WTC11 (cell line): ENCODE measurements at regions not wholly inside any gene's neighbourhood (a gene's known extent, or its start where the extent isn't known, plus 50 kb on each side); places are given as distances from the start of the nearest gene placed in this dataset.

ENCODE experiments used
- ELF4 ChIP-seq: sonication (generic); formaldehyde crosslinking; IDR thresholded peaks from 2 replicates; pipeline ENCODE4 v1.8.1; 2022; ENCODE audit warnings: low read depth, mild to moderate bottlenecking, moderate library complexity, missing genetic modification reagents
- FOXK1 ChIP-seq: sonication (generic); formaldehyde crosslinking; IDR thresholded peaks from 2 replicates; pipeline ENCODE4 v1.8.0; 2022; ENCODE audit warnings: mild to moderate bottlenecking, moderate library complexity, missing genetic modification reagents
- IRF2 ChIP-seq: sonication (generic); formaldehyde crosslinking; IDR thresholded peaks from 2 replicates; pipeline ENCODE4 v1.8.0; 2022; ENCODE audit warnings: low read depth, missing genetic modification reagents, borderline replicate concordance
- KAT7 ChIP-seq: sonication (generic); formaldehyde crosslinking; IDR thresholded peaks from 2 replicates; pipeline ENCODE4 v1.8.1; 2023; ENCODE audit warnings: missing genetic modification reagents, mild to moderate bottlenecking, borderline replicate concordance
- MAX ChIP-seq: sonication (generic); formaldehyde crosslinking; IDR thresholded peaks from 2 replicates; pipeline ENCODE4 v1.8.0; 2022; ENCODE audit warnings: mild to moderate bottlenecking, missing genetic modification reagents
- ZNF138 ChIP-seq: sonication (generic); formaldehyde crosslinking; conservative IDR thresholded peaks from 2 replicates; pipeline ENCODE4 v1.8.1; 2022; ENCODE audit warnings: mild to moderate bottlenecking, moderate library complexity, missing genetic modification reagents
- TF ChIP-seq, protein P1 (sequence below): sonication (generic); formaldehyde crosslinking; IDR thresholded peaks from 2 replicates; pipeline ENCODE4 v1.8.0; 2022; ENCODE audit warnings: mild to moderate bottlenecking, missing genetic modification reagents
- TF ChIP-seq, protein P2 (sequence below): sonication (generic); formaldehyde crosslinking; IDR thresholded peaks from 2 replicates; pipeline ENCODE4 v1.8.1; 2023; ENCODE audit warnings: mild to moderate bottlenecking, missing genetic modification reagents, moderate library complexity
- TF ChIP-seq, protein P3 (sequence below): fragments of 200-600 bp; IDR thresholded peaks from 2 replicates; pipeline ENCODE4 v1.8.0; 2022; ENCODE audit warnings: antibody characterized with exemption
- TF ChIP-seq, protein P4 (sequence below): sonication (generic); formaldehyde crosslinking; IDR thresholded peaks from 2 replicates; pipeline ENCODE4 v1.8.1; 2023; ENCODE audit warnings: mild to moderate bottlenecking, missing genetic modification reagents, moderate library complexity

DNA sequence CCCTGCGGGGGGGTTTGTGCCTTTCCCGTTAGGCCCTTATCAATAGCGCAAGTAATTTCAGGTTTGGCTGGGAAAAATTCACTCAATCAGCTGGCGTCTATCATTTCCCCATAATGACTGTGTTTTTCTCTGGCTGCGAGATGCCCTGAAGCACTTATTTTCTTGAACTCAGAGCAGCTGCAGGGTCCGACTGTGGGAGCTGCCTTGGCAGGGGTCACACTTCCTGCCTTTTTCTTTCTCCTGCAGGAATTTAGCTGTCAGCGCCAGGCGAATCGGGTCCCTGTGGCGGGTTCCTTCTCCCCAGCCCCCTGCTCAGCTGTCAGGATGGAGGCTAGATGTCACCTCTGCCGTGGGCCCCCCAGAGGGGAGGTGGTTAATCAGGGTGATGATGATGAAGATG lies 81.3 kb upstream of the HPCAL1 start:
- TF ChIP-seq MAX (CRISPR knock-in tag) (no peak), ELF4 (no peak), IRF2 (CRISPR knock-in tag) (no peak), KAT7 (CRISPR knock-in tag) (no peak), FOXK1 (CRISPR knock-in tag) (no peak), ZNF138 (no peak)
- TF ChIP-seq, protein P1, sequence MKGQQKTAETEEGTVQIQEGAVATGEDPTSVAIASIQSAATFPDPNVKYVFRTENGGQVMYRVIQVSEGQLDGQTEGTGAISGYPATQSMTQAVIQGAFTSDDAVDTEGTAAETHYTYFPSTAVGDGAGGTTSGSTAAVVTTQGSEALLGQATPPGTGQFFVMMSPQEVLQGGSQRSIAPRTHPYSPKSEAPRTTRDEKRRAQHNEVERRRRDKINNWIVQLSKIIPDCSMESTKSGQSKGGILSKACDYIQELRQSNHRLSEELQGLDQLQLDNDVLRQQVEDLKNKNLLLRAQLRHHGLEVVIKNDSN (CRISPR knock-in tag) = no peak
- TF ChIP-seq, protein P2, sequence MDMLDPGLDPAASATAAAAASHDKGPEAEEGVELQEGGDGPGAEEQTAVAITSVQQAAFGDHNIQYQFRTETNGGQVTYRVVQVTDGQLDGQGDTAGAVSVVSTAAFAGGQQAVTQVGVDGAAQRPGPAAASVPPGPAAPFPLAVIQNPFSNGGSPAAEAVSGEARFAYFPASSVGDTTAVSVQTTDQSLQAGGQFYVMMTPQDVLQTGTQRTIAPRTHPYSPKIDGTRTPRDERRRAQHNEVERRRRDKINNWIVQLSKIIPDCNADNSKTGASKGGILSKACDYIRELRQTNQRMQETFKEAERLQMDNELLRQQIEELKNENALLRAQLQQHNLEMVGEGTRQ (CRISPR knock-in tag) = no peak
- TF ChIP-seq, protein P3, sequence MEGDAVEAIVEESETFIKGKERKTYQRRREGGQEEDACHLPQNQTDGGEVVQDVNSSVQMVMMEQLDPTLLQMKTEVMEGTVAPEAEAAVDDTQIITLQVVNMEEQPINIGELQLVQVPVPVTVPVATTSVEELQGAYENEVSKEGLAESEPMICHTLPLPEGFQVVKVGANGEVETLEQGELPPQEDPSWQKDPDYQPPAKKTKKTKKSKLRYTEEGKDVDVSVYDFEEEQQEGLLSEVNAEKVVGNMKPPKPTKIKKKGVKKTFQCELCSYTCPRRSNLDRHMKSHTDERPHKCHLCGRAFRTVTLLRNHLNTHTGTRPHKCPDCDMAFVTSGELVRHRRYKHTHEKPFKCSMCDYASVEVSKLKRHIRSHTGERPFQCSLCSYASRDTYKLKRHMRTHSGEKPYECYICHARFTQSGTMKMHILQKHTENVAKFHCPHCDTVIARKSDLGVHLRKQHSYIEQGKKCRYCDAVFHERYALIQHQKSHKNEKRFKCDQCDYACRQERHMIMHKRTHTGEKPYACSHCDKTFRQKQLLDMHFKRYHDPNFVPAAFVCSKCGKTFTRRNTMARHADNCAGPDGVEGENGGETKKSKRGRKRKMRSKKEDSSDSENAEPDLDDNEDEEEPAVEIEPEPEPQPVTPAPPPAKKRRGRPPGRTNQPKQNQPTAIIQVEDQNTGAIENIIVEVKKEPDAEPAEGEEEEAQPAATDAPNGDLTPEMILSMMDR = no peak
- TF ChIP-seq, protein P4, sequence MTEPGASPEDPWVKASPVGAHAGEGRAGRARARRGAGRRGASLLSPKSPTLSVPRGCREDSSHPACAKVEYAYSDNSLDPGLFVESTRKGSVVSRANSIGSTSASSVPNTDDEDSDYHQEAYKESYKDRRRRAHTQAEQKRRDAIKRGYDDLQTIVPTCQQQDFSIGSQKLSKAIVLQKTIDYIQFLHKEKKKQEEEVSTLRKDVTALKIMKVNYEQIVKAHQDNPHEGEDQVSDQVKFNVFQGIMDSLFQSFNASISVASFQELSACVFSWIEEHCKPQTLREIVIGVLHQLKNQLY (CRISPR knock-in tag) = no peak
